ENCODE measurements at regions not wholly inside any gene's neighbourhood (a gene's known extent, or its start where the extent isn't known, plus 50 kb on each side); places are given as distances from the start of the nearest gene placed in this dataset.

DNA sequence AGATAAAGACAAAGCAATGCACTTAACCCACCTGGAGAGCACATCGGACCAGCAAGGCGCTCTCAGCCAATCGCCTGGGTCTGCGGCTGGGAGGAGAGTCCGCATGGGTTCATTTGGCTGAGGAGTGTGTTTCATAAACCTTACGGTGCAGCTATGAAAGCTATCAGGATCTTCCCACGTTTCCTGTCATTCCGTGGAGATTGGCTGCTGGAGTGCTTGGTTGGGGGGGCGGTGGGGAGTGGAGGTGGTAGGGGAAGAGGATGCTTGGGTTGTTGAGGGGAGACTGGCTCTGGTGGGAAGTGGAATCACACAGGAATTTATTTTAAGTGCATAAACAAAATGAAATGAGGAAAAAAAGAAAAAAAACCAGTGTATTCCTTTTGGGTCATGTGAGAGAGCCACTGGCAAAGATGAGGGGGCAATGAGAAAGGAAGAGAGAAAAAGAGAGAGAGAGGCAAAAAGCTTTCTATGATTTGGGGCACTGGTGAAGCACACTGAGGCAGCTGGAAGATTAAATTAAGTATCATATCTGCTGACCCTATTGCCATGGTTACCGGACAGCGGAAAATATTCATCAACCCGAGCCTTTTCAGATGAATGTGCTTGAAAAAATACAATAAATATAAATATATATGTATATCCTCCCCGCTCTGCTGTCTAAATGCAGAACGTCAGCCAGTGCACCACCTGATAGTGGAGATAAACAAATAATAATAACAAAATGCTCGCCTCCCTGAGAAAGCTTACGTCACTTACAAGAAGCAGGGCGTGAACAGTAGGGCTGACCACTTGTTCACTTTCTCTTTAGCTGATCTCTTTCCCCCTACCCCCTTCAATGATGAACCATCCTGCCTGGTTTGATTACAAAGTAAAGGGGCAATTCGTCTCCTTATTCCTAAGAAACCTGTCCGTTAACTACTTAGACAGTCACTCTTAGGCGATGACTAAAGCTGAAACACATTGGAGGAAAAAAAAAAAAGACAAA is 457.0 kb upstream of the ZFHX3 start:
- WGBS, 2 donors (ENCODE audit: low coverage in 1 of 2): 58 to 65% methylated on average over 8 to 20 of the region's 20 CpGs

DNA sequence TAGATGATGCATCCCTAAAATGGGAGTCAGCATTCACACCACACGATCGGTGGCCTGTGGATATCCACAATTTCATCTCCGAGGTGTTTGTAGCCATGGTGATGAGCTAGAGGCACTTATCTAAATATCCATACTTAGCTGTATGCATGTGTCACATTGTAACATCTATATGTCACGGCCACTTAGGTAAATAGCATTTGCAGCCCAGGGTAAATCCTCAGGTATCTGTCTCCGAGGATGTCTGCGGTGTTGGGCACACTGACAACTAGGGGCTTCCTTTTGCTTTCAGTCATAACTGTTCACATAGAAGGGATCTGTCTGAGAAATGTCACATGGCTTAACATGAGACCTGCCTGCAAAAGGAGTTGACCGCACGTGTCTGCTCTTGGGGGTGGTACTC is 455.2 kb upstream of the ZFHX3 start:
- 87% methylated on average over 8 of the region's 8 CpGs; no CpG with 5 or more reads in 1 of the 2 donors for WGBS, 2 donors (ENCODE audit: low coverage in 1 of 2)
- TF ChIP-seq, protein P1, sequence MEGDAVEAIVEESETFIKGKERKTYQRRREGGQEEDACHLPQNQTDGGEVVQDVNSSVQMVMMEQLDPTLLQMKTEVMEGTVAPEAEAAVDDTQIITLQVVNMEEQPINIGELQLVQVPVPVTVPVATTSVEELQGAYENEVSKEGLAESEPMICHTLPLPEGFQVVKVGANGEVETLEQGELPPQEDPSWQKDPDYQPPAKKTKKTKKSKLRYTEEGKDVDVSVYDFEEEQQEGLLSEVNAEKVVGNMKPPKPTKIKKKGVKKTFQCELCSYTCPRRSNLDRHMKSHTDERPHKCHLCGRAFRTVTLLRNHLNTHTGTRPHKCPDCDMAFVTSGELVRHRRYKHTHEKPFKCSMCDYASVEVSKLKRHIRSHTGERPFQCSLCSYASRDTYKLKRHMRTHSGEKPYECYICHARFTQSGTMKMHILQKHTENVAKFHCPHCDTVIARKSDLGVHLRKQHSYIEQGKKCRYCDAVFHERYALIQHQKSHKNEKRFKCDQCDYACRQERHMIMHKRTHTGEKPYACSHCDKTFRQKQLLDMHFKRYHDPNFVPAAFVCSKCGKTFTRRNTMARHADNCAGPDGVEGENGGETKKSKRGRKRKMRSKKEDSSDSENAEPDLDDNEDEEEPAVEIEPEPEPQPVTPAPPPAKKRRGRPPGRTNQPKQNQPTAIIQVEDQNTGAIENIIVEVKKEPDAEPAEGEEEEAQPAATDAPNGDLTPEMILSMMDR (IDR thresholded peaks at IDR 0.05): no peak
- TF ChIP-seq EP300 (IDR thresholded peaks at IDR 0.05; ENCODE audit: low read depth) (no peak), POLR2AphosphoS5 (IDR thresholded peaks at IDR 0.05) (no peak), POLR2A (IDR thresholded peaks at IDR 0.05) (no peak)
- in situ Hi-C loops (cut with MboI; ENCODE audit: low pct_ligation_motif_present in 1 of 4, low pct_unique_long_range_greater_than_20kb in 1 of 4, low sequenced_read_pairs in 3 of 4): no loop called here
- Histone ChIP-seq H3K36me3 (no peaks in the 10 kb centered on the region), H3K4me3 (no peak overlapping the region), H3K27ac (no peak overlapping the region), H3K4me1 (no peaks in the 10 kb centered on the region), H3K27me3 (no peaks in the 10 kb centered on the region), H3K9me3 (no peaks in the 10 kb centered on the region)
- intact Hi-C loops (cut with DNase I; ENCODE audit: low total_unique reads): loop anchor here (2.0 kb wide), 1 partner anchor 1048 kb away; no protein-coding TSS in a partner anchor
- no peak for DNase-seq

More for the DNA sequence above, 457.0 kb upstream of the ZFHX3 start:
- intact Hi-C loops (cut with DNase I; ENCODE audit: low total_unique reads) (no loop called here), in situ Hi-C loops (cut with MboI; ENCODE audit: low pct_ligation_motif_present in 1 of 4, low pct_unique_long_range_greater_than_20kb in 1 of 4, low sequenced_read_pairs in 3 of 4) (no loop called here)
- no peaks in the 10 kb centered on the region for H3K4me1 ChIP-seq
- H3K36me3 ChIP-seq: no peaks in the 10 kb centered on the region
- no peak overlapping the region for H3K27ac ChIP-seq
- DNase-seq: no peak
- H3K4me3 ChIP-seq: no peak overlapping the region
- no peaks in the 10 kb centered on the region for H3K9me3 ChIP-seq
- no peaks in the 10 kb centered on the region for H3K27me3 ChIP-seq
- TF ChIP-seq POLR2A (IDR thresholded peaks at IDR 0.05): no peak
- no peak for TF ChIP-seq EP300 (IDR thresholded peaks at IDR 0.05; ENCODE audit: low read depth)
- TF ChIP-seq POLR2AphosphoS5 (IDR thresholded peaks at IDR 0.05): no peak
- TF ChIP-seq, protein P1 (IDR thresholded peaks at IDR 0.05): no peak

DNA sequence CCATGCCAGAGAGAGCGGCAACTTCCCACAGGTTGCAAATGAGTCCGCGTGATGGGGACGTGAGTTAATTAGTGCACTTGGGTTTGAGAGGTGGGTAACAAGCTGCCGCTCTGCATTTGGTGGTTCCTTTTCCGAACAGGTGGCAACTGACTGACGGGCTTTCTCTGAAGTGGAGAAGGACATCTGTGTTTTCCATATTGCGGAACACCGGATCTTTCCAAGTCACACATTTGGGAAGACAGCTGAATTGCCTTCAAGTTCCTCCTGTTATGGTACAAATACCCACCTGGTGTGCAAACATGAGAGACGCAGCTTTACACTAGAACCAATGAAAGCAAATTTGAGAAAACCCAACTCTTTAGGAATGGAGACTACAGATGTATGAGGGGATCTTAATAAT is 451.3 kb upstream of the ZFHX3 start:
- H3K27ac ChIP-seq: no peak overlapping the region
- no peaks in the 10 kb centered on the region for H3K36me3 ChIP-seq
- H3K4me3 ChIP-seq: no peak overlapping the region
- no peaks in the 10 kb centered on the region for H3K9me3 ChIP-seq
- in situ Hi-C loops (cut with MboI; ENCODE audit: low pct_ligation_motif_present in 1 of 4, low pct_unique_long_range_greater_than_20kb in 1 of 4, low sequenced_read_pairs in 3 of 4) (no loop called here), intact Hi-C loops (cut with DNase I; ENCODE audit: low total_unique reads) (no loop called here)
- no peaks in the 10 kb centered on the region for H3K4me1 ChIP-seq
- H3K27me3 ChIP-seq: no peaks in the 10 kb centered on the region
- TF ChIP-seq POLR2A (IDR thresholded peaks at IDR 0.05): no peak
- no peak for TF ChIP-seq EP300 (IDR thresholded peaks at IDR 0.05; ENCODE audit: low read depth)
- TF ChIP-seq, protein P1 (IDR thresholded peaks at IDR 0.05): no peak
- TF ChIP-seq POLR2AphosphoS5 (IDR thresholded peaks at IDR 0.05): no peak
- WGBS, 2 donors (ENCODE audit: low coverage in 1 of 2): 96% methylated on average over 10 of the region's 10 CpGs; no CpG with 5 or more reads in 1 of the 2 donors
- no peak for DNase-seq

DNA sequence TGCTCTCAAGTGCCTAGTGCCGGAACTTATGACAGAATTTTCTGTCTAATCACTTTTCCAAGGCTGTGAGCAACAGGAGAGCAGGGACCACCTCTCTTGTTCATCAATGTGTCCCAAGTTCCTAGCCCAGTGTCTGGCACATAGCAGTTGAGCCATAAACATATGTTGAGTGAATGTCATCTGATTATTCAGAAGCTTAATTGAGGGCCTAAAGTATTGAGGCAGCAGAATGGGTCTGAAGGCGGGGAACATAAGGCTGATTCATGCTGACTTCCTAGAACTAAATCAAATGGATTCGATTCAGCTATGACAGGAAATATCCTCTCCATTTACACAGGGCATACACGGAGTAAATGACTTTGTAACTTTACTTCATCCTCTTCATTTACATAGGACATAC is 438.0 kb upstream of the ZFHX3 start:
- TF ChIP-seq, protein P1 (IDR thresholded peaks at IDR 0.05): no peak
- no peak for TF ChIP-seq POLR2A (IDR thresholded peaks at IDR 0.05)
- no peak for TF ChIP-seq POLR2AphosphoS5 (IDR thresholded peaks at IDR 0.05)
- whole genome bisulfite sequencing, 2 donors (ENCODE audit: low coverage in 1 of 2): 67 to 74% methylated on average over 4 of the region's 4 CpGs
- Histone ChIP-seq H3K27ac (no peak overlapping the region), H3K36me3 (no peaks in the 10 kb centered on the region), H3K9me3 (no peaks in the 10 kb centered on the region), H3K4me3 (no peak overlapping the region), H3K4me1 (no peaks in the 10 kb centered on the region), H3K27me3 (no peaks in the 10 kb centered on the region)
- in situ Hi-C loops (cut with MboI; ENCODE audit: low pct_ligation_motif_present in 1 of 4, low pct_unique_long_range_greater_than_20kb in 1 of 4, low sequenced_read_pairs in 3 of 4) (no loop called here), intact Hi-C loops (cut with DNase I; ENCODE audit: low total_unique reads) (no loop called here)
- no peak for DNase-seq
